Suprapubic skin (tissue), 4 donors: ENCODE measurements at regions not wholly inside any gene's neighbourhood (a gene's known extent, or its start where the extent isn't known, plus 50 kb on each side); places are given as distances from the start of the nearest gene placed in this dataset.
"Not testable (repeated sequence)": the region's sequence is repeated elsewhere in the genome, so short reads cannot be mapped to it uniquely, and the experiment has no call there.

ENCODE experiments used
- DNase-seq, 2 donors: peaks; one replicate each; pipeline ENCODE4 v3.0.0-alpha.2; 2019; ENCODE audit warnings: low spot score in 2 of 2
- H3K27ac ChIP-seq: fragments of 200-600 bp; sonication (generic); one replicate; pipeline ENCODE4 v1.5.1; 2019
- H3K27me3 ChIP-seq: fragments of 200-600 bp; sonication (generic); one replicate; pipeline ENCODE4 v1.5.1; 2019
- H3K36me3 ChIP-seq: fragments of 200-600 bp; sonication (generic); one replicate; pipeline ENCODE4 v1.5.1; 2019
- H3K4me1 ChIP-seq: fragments of 200-600 bp; sonication (generic); one replicate; pipeline ENCODE4 v1.5.1; 2019
- H3K4me3 ChIP-seq: fragments of 200-600 bp; sonication (generic); one replicate; pipeline ENCODE4 v1.5.1; 2019; ENCODE audit warnings: mild to moderate bottlenecking
- H3K9me3 ChIP-seq: fragments of 200-600 bp; sonication (generic); one replicate; pipeline ENCODE4 v1.5.1; 2019
- EP300 ChIP-seq: sonication (generic); formaldehyde crosslinking; IDR thresholded peaks from one replicate; pipeline ENCODE4 v1.6.1; 2017; ENCODE audit warnings: antibody characterized with exemption
- POLR2A ChIP-seq, 2 donors: fragments of 450-650 bp; IDR thresholded peaks; one replicate each; pipeline ENCODE4 v1.6.1; 2017; ENCODE audit warnings: antibody characterized with exemption in 2 of 2, mild to moderate bottlenecking in 2 of 2, moderate library complexity in 2 of 2
- POLR2AphosphoS5 ChIP-seq, 3 donors: sonication (generic); formaldehyde crosslinking; IDR thresholded peaks; one replicate each; pipeline ENCODE4 v1.6.1; 2017; ENCODE audit warnings: antibody characterized with exemption in 3 of 3
- WGBS: methylation state at CpG from one replicate; pipeline ENCODE4 v1.1.5; 2018; 5-methylcytosine and 5-hydroxymethylcytosine counted together
- TF ChIP-seq, protein P1 (sequence below), 2 donors: fragments of 200-600 bp in 1 of 2; fragments of 450-650 bp in 1 of 2; sonication (generic) in 1 of 2; IDR thresholded peaks; one replicate each; pipeline ENCODE4 v1.5.1; 2016 to 2019; ENCODE audit warnings: antibody characterized with exemption in 2 of 2, mild to moderate bottlenecking in 1 of 2, moderate library complexity in 1 of 2

GRCh38 chr2:8440029-8440778, 241.7 kb upstream of the ID2 start:
- Histone ChIP-seq H3K27ac (no peak overlapping the region), H3K9me3 (no peaks in the 10 kb centered on the region), H3K4me3 (no peak overlapping the region), H3K4me1 (peaks cover 18% of the 10 kb centered on the region), H3K27me3 (no peaks in the 10 kb centered on the region), H3K36me3 (no peaks in the 10 kb centered on the region)
- TF ChIP-seq, protein P1, sequence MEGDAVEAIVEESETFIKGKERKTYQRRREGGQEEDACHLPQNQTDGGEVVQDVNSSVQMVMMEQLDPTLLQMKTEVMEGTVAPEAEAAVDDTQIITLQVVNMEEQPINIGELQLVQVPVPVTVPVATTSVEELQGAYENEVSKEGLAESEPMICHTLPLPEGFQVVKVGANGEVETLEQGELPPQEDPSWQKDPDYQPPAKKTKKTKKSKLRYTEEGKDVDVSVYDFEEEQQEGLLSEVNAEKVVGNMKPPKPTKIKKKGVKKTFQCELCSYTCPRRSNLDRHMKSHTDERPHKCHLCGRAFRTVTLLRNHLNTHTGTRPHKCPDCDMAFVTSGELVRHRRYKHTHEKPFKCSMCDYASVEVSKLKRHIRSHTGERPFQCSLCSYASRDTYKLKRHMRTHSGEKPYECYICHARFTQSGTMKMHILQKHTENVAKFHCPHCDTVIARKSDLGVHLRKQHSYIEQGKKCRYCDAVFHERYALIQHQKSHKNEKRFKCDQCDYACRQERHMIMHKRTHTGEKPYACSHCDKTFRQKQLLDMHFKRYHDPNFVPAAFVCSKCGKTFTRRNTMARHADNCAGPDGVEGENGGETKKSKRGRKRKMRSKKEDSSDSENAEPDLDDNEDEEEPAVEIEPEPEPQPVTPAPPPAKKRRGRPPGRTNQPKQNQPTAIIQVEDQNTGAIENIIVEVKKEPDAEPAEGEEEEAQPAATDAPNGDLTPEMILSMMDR (IDR thresholded peaks at IDR 0.05): no peak
- TF ChIP-seq POLR2A (IDR thresholded peaks at IDR 0.05) (no peak), POLR2AphosphoS5 (IDR thresholded peaks at IDR 0.05) (no peak), EP300 (no peak)
- 85% methylated on average over 10 of the region's 12 CpGs for WGBS
- no peak for DNase-seq

- peaks cover 18% of the 10 kb centered on the region for H3K4me1 ChIP-seq
- no peak for DNase-seq
- WGBS: 88% methylated on average over 12 of the region's 12 CpGs
- H3K4me3 ChIP-seq: no peak overlapping the region
- no peaks in the 10 kb centered on the region for H3K9me3 ChIP-seq
- no peak overlapping the region for H3K27ac ChIP-seq
- no peaks in the 10 kb centered on the region for H3K36me3 ChIP-seq
- TF ChIP-seq EP300: no peak
- TF ChIP-seq POLR2AphosphoS5 (IDR thresholded peaks at IDR 0.05): no peak
- TF ChIP-seq, protein P1 (IDR thresholded peaks at IDR 0.05): no peak
- TF ChIP-seq POLR2A (IDR thresholded peaks at IDR 0.05): no peak
- no peaks in the 10 kb centered on the region for H3K27me3 ChIP-seq
Observed at GRCh38 chr2:8441371-8441770, 240.5 kb upstream of the ID2 start.

GRCh38 chr2:8441986-8442385, 239.9 kb upstream of the ID2 start:
- 73% methylated on average over 2 of the region's 2 CpGs for WGBS
- no peaks in the 10 kb centered on the region for H3K9me3 ChIP-seq
- no peak overlapping the region for H3K4me3 ChIP-seq
- no peak for DNase-seq
- TF ChIP-seq POLR2AphosphoS5 (IDR thresholded peaks at IDR 0.05) (no peak), POLR2A (IDR thresholded peaks at IDR 0.05) (no peak), EP300 (no peak)
- TF ChIP-seq, protein P1 (IDR thresholded peaks at IDR 0.05): no peak
- peaks cover 18% of the 10 kb centered on the region for H3K4me1 ChIP-seq
- no peaks in the 10 kb centered on the region for H3K27me3 ChIP-seq
- no peak overlapping the region for H3K27ac ChIP-seq
- no peaks in the 10 kb centered on the region for H3K36me3 ChIP-seq

DNA sequence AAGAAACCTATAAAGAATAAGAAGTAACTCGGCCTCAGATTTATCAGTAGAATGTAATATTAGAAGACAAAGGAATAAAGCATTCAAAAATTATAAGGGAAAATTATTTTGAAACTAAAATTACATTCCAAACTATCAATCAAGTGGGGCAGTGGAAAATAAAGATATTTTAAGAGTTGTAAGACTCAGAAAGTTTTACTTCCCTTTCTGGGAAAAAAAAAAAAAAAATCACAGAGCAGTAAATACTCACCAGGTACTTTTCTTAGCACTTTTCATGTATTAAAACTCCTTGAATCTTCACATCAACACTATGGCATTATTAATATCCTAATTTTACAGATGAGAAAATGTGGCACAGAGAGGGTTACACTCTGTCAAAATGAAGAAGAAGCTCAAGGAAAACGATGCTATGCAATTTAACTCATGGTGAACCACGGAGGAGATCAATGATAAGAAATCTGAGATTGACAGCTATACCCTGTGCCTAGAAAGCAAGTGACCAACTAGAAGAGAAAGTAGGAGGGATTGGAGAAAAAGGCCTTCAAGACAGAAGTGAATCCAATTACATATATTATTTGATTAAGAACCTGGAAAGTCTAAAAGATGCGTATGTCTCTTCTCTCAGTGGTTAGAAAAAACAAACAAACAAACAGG, 238.9 kb upstream of the ID2 start:
- Histone ChIP-seq H3K27me3 (no peaks in the 10 kb centered on the region), H3K4me3 (no peak overlapping the region), H3K36me3 (no peaks in the 10 kb centered on the region), H3K9me3 (no peaks in the 10 kb centered on the region), H3K4me1 (peaks cover 11% of the 10 kb centered on the region), H3K27ac (no peak overlapping the region)
- 56% methylated on average over 4 of the region's 4 CpGs for WGBS
- no peak for DNase-seq
- TF ChIP-seq EP300 (no peak), POLR2A (IDR thresholded peaks at IDR 0.05) (no peak), POLR2AphosphoS5 (IDR thresholded peaks at IDR 0.05) (no peak)
- TF ChIP-seq, protein P1 (IDR thresholded peaks at IDR 0.05): no peak

- no peaks in the 10 kb centered on the region for H3K36me3 ChIP-seq
- 41% methylated on average over 4 of the region's 4 CpGs for WGBS
- H3K9me3 ChIP-seq: no peaks in the 10 kb centered on the region
- H3K27ac ChIP-seq: no peak overlapping the region
- no peak for DNase-seq
- TF ChIP-seq EP300 (no peak), POLR2AphosphoS5 (IDR thresholded peaks at IDR 0.05) (no peak), POLR2A (IDR thresholded peaks at IDR 0.05) (no peak)
- TF ChIP-seq, protein P1 (IDR thresholded peaks at IDR 0.05): no peak
- H3K4me3 ChIP-seq: no peak overlapping the region
- no peaks in the 10 kb centered on the region for H3K4me1 ChIP-seq
- no peaks in the 10 kb centered on the region for H3K27me3 ChIP-seq
Observed at GRCh38 chr2:8445580-8445979, 236.3 kb upstream of the ID2 start.

DNA sequence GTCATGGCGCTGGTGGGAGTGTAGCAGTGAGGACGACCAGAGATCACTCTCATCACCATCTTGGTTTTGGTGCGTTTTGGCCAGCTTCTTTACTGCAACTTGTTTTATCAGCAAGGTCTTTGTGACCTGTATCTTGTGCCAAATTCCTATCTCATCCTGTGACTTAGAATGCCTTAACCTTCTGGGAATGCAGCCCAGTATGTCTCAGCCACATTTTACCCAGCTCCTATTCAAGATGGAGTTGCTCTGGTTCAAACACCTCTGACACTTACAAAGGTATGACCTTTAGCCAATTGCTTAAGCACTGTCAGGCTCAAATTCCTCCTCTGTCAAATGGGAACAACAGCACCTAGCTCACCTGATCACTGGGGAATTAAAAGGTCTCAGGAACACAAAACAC, 235.1 kb upstream of the ID2 start:
- H3K27me3 ChIP-seq, H3K36me3 ChIP-seq, H3K4me1 ChIP-seq, DNase-seq, H3K27ac ChIP-seq, H3K9me3 ChIP-seq, H3K4me3 ChIP-seq: not testable (repeated sequence)
- WGBS: 81% methylated on average over 3 of the region's 3 CpGs
